ENCODE measurements at regions not wholly inside any gene's neighbourhood (a gene's known extent, or its start where the extent isn't known, plus 50 kb on each side); places are given as distances from the start of the nearest gene placed in this dataset.

DNA sequence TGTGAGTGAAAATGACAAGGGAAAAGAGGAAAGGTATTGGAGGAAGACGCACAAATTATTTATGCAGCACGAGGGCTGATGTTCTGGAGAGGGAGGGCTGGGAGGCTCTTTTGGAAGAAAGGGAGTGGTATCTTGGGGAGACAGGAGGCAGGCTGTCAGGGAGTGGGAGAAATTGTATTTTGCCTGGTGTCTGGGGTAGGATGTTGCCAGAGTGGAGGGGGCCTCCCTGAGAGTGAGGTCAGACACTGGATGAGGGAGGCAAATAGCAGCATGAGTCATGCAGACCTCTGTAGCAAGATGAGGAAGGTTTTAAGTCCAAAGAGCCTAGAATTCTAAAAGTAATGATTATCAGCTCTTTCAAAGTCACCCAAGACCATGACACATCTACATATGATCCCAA is 158.0 kb downstream of the DMRT2 start:
- TF ChIP-seq, protein P1, sequence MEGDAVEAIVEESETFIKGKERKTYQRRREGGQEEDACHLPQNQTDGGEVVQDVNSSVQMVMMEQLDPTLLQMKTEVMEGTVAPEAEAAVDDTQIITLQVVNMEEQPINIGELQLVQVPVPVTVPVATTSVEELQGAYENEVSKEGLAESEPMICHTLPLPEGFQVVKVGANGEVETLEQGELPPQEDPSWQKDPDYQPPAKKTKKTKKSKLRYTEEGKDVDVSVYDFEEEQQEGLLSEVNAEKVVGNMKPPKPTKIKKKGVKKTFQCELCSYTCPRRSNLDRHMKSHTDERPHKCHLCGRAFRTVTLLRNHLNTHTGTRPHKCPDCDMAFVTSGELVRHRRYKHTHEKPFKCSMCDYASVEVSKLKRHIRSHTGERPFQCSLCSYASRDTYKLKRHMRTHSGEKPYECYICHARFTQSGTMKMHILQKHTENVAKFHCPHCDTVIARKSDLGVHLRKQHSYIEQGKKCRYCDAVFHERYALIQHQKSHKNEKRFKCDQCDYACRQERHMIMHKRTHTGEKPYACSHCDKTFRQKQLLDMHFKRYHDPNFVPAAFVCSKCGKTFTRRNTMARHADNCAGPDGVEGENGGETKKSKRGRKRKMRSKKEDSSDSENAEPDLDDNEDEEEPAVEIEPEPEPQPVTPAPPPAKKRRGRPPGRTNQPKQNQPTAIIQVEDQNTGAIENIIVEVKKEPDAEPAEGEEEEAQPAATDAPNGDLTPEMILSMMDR (IDR thresholded peaks at IDR 0.05 in 2 of 3, conservative IDR thresholded peaks at IDR 0.05 in 1 of 3; ENCODE audit: borderline replicate concordance in 1 of 3, insufficient read depth in 1 of 3, low read depth in 2 of 3, low read length in 2 of 3) = no peak
- TF ChIP-seq JUND (IDR thresholded peaks at IDR 0.05) (no peak), ZNF274 (IDR thresholded peaks at IDR 0.05; ENCODE audit: low read depth, low read length) (no peak), POLR2A (IDR thresholded peaks at IDR 0.05; ENCODE audit: borderline replicate concordance, extremely low read depth, insufficient read depth, insufficient read length) (no peak), EZH2 (IDR thresholded peaks at IDR 0.05) (no peak), EZH2phosphoT487 (IDR thresholded peaks at IDR 0.05; ENCODE audit: borderline replicate concordance) (no peak), CEBPB (IDR thresholded peaks at IDR 0.05; ENCODE audit: low read depth) (no peak), RAD21 (IDR thresholded peaks at IDR 0.05; ENCODE audit: low read depth) (no peak), POLR2AphosphoS5 (IDR thresholded peaks at IDR 0.05; ENCODE audit: low read depth, low read length) (no peak), EGR1 (IDR thresholded peaks at IDR 0.05; ENCODE audit: low read depth) (no peak), ZFX (IDR thresholded peaks at IDR 0.05) (no peak), ELF1 (IDR thresholded peaks at IDR 0.05; ENCODE audit: borderline replicate concordance, low read depth) (no peak)
- TF ChIP-seq, protein P2, sequence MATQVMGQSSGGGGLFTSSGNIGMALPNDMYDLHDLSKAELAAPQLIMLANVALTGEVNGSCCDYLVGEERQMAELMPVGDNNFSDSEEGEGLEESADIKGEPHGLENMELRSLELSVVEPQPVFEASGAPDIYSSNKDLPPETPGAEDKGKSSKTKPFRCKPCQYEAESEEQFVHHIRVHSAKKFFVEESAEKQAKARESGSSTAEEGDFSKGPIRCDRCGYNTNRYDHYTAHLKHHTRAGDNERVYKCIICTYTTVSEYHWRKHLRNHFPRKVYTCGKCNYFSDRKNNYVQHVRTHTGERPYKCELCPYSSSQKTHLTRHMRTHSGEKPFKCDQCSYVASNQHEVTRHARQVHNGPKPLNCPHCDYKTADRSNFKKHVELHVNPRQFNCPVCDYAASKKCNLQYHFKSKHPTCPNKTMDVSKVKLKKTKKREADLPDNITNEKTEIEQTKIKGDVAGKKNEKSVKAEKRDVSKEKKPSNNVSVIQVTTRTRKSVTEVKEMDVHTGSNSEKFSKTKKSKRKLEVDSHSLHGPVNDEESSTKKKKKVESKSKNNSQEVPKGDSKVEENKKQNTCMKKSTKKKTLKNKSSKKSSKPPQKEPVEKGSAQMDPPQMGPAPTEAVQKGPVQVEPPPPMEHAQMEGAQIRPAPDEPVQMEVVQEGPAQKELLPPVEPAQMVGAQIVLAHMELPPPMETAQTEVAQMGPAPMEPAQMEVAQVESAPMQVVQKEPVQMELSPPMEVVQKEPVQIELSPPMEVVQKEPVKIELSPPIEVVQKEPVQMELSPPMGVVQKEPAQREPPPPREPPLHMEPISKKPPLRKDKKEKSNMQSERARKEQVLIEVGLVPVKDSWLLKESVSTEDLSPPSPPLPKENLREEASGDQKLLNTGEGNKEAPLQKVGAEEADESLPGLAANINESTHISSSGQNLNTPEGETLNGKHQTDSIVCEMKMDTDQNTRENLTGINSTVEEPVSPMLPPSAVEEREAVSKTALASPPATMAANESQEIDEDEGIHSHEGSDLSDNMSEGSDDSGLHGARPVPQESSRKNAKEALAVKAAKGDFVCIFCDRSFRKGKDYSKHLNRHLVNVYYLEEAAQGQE (IDR thresholded peaks at IDR 0.05; ENCODE audit: low read depth) = no peak
- TF ChIP-seq, protein P3, sequence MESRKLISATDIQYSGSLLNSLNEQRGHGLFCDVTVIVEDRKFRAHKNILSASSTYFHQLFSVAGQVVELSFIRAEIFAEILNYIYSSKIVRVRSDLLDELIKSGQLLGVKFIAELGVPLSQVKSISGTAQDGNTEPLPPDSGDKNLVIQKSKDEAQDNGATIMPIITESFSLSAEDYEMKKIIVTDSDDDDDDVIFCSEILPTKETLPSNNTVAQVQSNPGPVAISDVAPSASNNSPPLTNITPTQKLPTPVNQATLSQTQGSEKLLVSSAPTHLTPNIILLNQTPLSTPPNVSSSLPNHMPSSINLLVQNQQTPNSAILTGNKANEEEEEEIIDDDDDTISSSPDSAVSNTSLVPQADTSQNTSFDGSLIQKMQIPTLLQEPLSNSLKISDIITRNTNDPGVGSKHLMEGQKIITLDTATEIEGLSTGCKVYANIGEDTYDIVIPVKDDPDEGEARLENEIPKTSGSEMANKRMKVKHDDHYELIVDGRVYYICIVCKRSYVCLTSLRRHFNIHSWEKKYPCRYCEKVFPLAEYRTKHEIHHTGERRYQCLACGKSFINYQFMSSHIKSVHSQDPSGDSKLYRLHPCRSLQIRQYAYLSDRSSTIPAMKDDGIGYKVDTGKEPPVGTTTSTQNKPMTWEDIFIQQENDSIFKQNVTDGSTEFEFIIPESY (IDR thresholded peaks at IDR 0.05; ENCODE audit: extremely low read depth, insufficient replicate concordance, low read length) = no peak

All from HCT116 (cell line).